ENCODE measurements at regions not wholly inside any gene's neighbourhood (a gene's known extent, or its start where the extent isn't known, plus 50 kb on each side); places are given as distances from the start of the nearest gene placed in this dataset.

DNA sequence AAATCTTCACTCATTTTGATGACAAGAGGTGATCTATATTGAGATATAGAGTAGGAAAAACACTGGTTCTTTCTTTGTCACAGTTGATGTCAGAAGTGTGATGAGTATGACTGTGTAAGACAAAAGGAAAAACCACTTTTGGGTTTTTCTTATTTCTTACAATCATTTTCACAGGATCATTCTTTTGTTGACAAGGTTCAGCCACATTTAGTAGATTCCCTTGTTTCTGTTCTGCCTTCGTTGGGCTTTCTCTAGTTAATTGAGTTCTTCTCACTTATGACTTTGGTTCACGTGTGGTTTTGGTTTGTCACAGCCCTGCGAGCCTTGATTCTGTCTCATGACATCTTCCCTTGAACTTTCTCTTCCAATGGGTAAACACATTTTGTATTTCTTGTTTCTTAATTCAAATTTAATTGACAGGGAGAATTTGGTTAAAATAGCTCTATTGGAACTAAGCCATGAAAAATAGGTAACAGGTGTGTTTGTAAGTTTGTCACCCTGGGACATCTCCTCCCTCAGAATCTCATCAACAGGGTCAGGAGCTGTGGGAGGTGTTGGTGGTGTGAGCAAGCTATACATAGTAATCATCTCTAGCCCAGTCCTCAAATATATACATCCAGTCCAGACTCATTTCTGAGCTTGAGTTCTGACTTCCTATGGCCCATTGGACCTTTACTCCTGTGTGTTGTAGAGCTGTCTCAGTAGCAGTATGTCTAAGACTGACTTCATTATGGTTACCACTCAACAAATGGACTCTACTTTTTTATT lies 255.3 kb downstream of the BMP4 start:
- Histone ChIP-seq H3K4me1 (no peaks in the 10 kb centered on the region), H3K36me3 (no peaks in the 10 kb centered on the region), H3K9me3 (no peaks in the 10 kb centered on the region), H3K4me3 (no peak overlapping the region), H3K27ac (no peak overlapping the region), H3K27me3 (no peaks in the 10 kb centered on the region)
- intact Hi-C loops (cut with DNase I): no loop called here
- ATAC-seq (no peak), DNase-seq (no peak)
- TF ChIP-seq, protein P1, sequence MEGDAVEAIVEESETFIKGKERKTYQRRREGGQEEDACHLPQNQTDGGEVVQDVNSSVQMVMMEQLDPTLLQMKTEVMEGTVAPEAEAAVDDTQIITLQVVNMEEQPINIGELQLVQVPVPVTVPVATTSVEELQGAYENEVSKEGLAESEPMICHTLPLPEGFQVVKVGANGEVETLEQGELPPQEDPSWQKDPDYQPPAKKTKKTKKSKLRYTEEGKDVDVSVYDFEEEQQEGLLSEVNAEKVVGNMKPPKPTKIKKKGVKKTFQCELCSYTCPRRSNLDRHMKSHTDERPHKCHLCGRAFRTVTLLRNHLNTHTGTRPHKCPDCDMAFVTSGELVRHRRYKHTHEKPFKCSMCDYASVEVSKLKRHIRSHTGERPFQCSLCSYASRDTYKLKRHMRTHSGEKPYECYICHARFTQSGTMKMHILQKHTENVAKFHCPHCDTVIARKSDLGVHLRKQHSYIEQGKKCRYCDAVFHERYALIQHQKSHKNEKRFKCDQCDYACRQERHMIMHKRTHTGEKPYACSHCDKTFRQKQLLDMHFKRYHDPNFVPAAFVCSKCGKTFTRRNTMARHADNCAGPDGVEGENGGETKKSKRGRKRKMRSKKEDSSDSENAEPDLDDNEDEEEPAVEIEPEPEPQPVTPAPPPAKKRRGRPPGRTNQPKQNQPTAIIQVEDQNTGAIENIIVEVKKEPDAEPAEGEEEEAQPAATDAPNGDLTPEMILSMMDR (IDR thresholded peaks at IDR 0.05): no peak

DNA sequence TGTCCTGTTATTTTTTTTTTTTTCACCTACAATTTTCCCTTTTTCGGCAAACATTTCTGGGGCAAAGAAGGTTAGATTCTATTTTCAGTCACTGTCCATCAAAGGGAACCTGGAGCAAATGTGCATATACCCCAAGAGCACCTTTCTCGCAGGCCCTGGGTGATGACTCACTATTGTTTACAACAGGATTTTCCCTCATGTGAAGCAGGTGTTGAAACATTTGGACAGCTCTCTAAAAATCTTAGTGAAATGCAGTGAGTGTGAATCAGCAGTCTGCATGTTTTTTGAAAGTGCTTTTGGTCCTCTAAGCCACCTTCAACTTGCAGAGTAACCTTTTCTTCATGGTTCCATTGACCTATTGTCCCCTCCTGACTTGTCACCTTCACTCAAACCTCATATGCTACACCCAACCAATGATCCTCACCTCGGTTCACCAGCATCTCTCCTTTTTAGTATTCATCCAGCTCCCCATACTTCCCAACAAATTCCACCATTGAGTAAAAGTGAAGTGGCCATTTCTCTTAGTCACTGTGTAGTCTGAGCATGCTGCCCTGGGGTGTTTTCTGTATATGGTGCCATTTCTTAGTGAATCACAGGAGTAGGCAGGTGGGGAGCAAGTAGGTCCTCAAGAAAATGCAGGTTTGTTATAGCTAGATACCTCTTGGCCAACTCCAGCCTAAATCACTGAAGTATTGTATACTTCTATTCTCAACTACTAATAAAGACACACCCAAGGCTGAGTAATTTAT lies 260.2 kb downstream of the BMP4 start:
- Histone ChIP-seq H3K27me3 (no peaks in the 10 kb centered on the region), H3K4me1 (no peaks in the 10 kb centered on the region), H3K27ac (no peak overlapping the region), H3K4me3 (no peak overlapping the region), H3K9me3 (no peaks in the 10 kb centered on the region), H3K36me3 (no peaks in the 10 kb centered on the region)
- ATAC-seq (peak; percentile 85), DNase-seq (no peak)
- TF ChIP-seq, protein P1 (IDR thresholded peaks at IDR 0.05): no peak
- intact Hi-C loops (cut with DNase I): no loop called here

DNA sequence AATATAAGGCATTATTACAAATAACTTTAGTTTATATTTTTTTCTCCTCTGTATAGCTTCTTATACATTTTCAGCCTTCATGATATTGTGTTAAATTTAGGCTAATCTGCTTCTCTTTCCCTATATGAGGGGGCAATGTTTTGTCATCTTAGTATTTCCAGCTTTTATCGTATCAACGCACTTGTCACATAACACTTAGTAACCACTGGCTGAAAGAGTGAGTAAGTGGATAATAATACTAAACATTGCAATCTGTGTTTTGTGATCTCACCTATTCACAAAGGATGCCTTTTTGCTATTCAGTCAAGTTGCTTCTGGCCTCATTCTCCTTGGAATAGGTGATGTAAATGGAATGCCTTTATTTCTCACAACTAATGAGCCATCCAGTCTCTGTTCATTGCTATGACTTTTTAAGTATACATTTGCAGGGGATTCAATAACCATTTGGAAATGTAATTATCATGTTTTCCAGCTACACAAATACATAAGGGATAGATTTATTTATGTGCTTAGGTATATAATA lies 260.9 kb downstream of the BMP4 start:
- no peak for DNase-seq
- no peaks in the 10 kb centered on the region for H3K9me3 ChIP-seq
- no peak overlapping the region for H3K27ac ChIP-seq
- no peak for ATAC-seq
- H3K4me3 ChIP-seq: no peak overlapping the region
- no peaks in the 10 kb centered on the region for H3K4me1 ChIP-seq
- TF ChIP-seq, protein P1 (IDR thresholded peaks at IDR 0.05): no peak
- intact Hi-C loops (cut with DNase I): no loop called here
- H3K36me3 ChIP-seq: no peaks in the 10 kb centered on the region
- H3K27me3 ChIP-seq: no peaks in the 10 kb centered on the region

GRCh38 chr14:53692885-53693284 lies 263.7 kb downstream of the BMP4 start:
- intact Hi-C loops (cut with DNase I): no loop called here
- no peaks in the 10 kb centered on the region for H3K36me3 ChIP-seq
- no peak overlapping the region for H3K4me3 ChIP-seq
- TF ChIP-seq, protein P1 (IDR thresholded peaks at IDR 0.05): no peak
- H3K9me3 ChIP-seq: no peaks in the 10 kb centered on the region
- H3K4me1 ChIP-seq: no peaks in the 10 kb centered on the region
- no peaks in the 10 kb centered on the region for H3K27me3 ChIP-seq
- ATAC-seq (no peak), DNase-seq (no peak)
- H3K27ac ChIP-seq: no peak overlapping the region

DNA sequence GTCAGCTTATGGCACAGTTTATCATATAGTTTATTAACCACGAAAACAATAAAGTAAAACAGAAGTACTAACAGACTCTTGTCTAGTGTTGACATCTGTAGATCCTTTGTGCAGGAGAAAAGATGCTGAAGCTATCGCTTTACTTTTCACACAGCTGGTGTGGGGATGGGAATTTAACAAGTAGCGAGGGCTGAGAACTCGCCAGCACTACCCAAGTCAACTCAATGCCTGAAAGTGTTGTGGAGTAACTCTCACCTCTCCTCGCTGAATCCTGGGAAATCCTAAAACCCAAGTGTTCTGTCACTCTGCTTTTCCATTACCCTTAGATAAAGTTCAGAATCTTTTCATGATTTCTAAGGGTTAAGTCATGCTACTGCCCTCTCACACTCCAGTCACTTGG lies 264.2 kb downstream of the BMP4 start:
- Histone ChIP-seq H3K27ac (no peak overlapping the region), H3K4me3 (no peak overlapping the region), H3K27me3 (no peaks in the 10 kb centered on the region), H3K9me3 (no peaks in the 10 kb centered on the region), H3K4me1 (no peaks in the 10 kb centered on the region), H3K36me3 (no peaks in the 10 kb centered on the region)
- ATAC-seq (no peak), DNase-seq (no peak)
- intact Hi-C loops (cut with DNase I): no loop called here
- TF ChIP-seq, protein P1 (IDR thresholded peaks at IDR 0.05): no peak

Data from left lung (tissue), 4 donors.